ENCODE measurements at regions not wholly inside any gene's neighbourhood (a gene's known extent, or its start where the extent isn't known, plus 50 kb on each side); places are given as distances from the start of the nearest gene placed in this dataset.

DNA sequence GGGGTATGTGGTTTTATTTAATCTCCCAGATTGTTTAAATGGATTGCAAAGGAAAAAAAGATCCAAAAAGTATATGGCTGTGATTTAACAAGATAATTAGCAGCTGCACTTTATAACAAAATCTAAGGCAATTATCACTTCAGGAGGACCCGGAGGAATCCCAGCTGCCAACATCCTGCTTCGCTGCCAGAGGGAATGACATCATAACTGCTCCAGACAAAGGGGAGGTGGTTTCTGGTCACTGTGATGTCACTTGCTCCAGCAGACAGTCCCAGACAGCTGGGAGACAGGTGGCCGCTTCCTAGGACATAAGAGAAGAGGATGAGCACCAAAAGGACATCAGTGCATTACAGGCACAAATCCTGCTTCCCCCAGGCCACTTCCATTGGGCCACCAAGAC, 371.0 kb downstream of the BCOR start:
- TF ChIP-seq, protein P1, sequence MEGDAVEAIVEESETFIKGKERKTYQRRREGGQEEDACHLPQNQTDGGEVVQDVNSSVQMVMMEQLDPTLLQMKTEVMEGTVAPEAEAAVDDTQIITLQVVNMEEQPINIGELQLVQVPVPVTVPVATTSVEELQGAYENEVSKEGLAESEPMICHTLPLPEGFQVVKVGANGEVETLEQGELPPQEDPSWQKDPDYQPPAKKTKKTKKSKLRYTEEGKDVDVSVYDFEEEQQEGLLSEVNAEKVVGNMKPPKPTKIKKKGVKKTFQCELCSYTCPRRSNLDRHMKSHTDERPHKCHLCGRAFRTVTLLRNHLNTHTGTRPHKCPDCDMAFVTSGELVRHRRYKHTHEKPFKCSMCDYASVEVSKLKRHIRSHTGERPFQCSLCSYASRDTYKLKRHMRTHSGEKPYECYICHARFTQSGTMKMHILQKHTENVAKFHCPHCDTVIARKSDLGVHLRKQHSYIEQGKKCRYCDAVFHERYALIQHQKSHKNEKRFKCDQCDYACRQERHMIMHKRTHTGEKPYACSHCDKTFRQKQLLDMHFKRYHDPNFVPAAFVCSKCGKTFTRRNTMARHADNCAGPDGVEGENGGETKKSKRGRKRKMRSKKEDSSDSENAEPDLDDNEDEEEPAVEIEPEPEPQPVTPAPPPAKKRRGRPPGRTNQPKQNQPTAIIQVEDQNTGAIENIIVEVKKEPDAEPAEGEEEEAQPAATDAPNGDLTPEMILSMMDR (IDR thresholded peaks at IDR 0.05; ENCODE audit: low read depth, low read length), result no peak
- no peak for TF ChIP-seq EZH2phosphoT487 (IDR thresholded peaks at IDR 0.05; ENCODE audit: low read depth)

All from OCI-LY3 (cell line).